Fibroblast of upper back skin (primary cell): ENCODE measurements at regions not wholly inside any gene's neighbourhood (a gene's known extent, or its start where the extent isn't known, plus 50 kb on each side); places are given as distances from the start of the nearest gene placed in this dataset.
"Not testable (repeated sequence)": the region's sequence is repeated elsewhere in the genome, so short reads cannot be mapped to it uniquely, and the experiment has no call there.

Source experiments
- DNase-seq: peaks from one replicate; pipeline ENCODE4 v3.0.0-alpha.2; 2013

- DNase-seq, result no peak
Observed at GRCh38 chr12:102344691-102345090, 135.7 kb downstream of the IGF1 start.

- DNase-seq, result peak; percentile 1
Observed at GRCh38 chr12:102343361-102344121, 136.8 kb downstream of the IGF1 start.

- DNase-seq, result no peak
Observed at GRCh38 chr12:102342281-102343006, 137.9 kb downstream of the IGF1 start.

GRCh38 chr12:102334765-102335164 lies 137.1 kb upstream of the PMCH start:
- no peak for DNase-seq

GRCh38 chr12:102331419-102331818 lies 133.8 kb upstream of the PMCH start:
- no peak for DNase-seq

- DNase-seq, result no peak
Observed at GRCh38 chr12:102329883-102330282, 132.2 kb upstream of the PMCH start.

- DNase-seq, result no peak
Observed at GRCh38 chr12:102326982-102327381, 129.3 kb upstream of the PMCH start.

GRCh38 chr12:102325108-102325507 lies 127.5 kb upstream of the PMCH start:
- not testable (repeated sequence) for DNase-seq

GRCh38 chr12:102323799-102324198 lies 126.2 kb upstream of the PMCH start:
- no peak for DNase-seq

GRCh38 chr12:102322254-102322653 lies 124.6 kb upstream of the PMCH start:
- no peak for DNase-seq

GRCh38 chr12:102321305-102322082 lies 123.9 kb upstream of the PMCH start:
- DNase-seq, result no peak

GRCh38 chr12:102317155-102317554 lies 119.5 kb upstream of the PMCH start:
- no peak for DNase-seq

- DNase-seq, result no peak
Observed at GRCh38 chr12:102316723-102317122, 119.1 kb upstream of the PMCH start.

GRCh38 chr12:102314821-102315220 lies 117.2 kb upstream of the PMCH start:
- no peak for DNase-seq

- not testable (repeated sequence) for DNase-seq
Observed at GRCh38 chr12:102313116-102313971, 115.7 kb upstream of the PMCH start.

GRCh38 chr12:102305486-102305885 lies 107.9 kb upstream of the PMCH start:
- no peak for DNase-seq

GRCh38 chr12:102304667-102305066 lies 107.0 kb upstream of the PMCH start:
- DNase-seq, result not testable (repeated sequence)

GRCh38 chr12:102302553-102302952 lies 104.9 kb upstream of the PMCH start:
- DNase-seq, result peak; percentile 6

GRCh38 chr12:102301547-102301946 lies 103.9 kb upstream of the PMCH start:
- DNase-seq, result no peak

- DNase-seq, result peak; percentile 54
Observed at GRCh38 chr12:102300824-102301461, 103.3 kb upstream of the PMCH start.

GRCh38 chr12:102299731-102300130 lies 102.1 kb upstream of the PMCH start:
- DNase-seq, result no peak

- peak; percentile 75 for DNase-seq
Observed at GRCh38 chr12:102298022-102298421, 100.4 kb upstream of the PMCH start.
